OCI-LY1 (cell line): ENCODE measurements at regions not wholly inside any gene's neighbourhood (a gene's known extent, or its start where the extent isn't known, plus 50 kb on each side); places are given as distances from the start of the nearest gene placed in this dataset.

Source experiments
- H2AFZ ChIP-seq: fragments of 200-600 bp; sonication (generic), shearing (Covaris generic); 2 replicates; pipeline ENCODE4 v1.6.0; 2014; ENCODE audit warnings: antibody characterized with exemption, mild to moderate bottlenecking, low read length
- H3F3A ChIP-seq: fragments of 200-600 bp; sonication (generic), shearing (Covaris generic); 2 replicates; pipeline ENCODE4 v1.6.0; 2014; ENCODE audit warnings: mild to moderate bottlenecking, antibody characterized with exemption, low read length, moderate library complexity; ENCODE audit not compliant: insufficient read depth
- H3K27ac ChIP-seq: fragments of 200-600 bp; sonication (generic); 2 replicates; pipeline ENCODE4 v1.5.1; 2014; ENCODE audit warnings: low read length, mixed run types, mild to moderate bottlenecking, low read depth; ENCODE audit not compliant: poor library complexity, severe bottlenecking
- H3K27me3 ChIP-seq: fragments of 200-600 bp; sonication (generic); 2 replicates; pipeline ENCODE4 v1.6.0; 2014; ENCODE audit warnings: antibody characterized with exemption, mild to moderate bottlenecking, low read length, moderate library complexity; ENCODE audit not compliant: insufficient read depth
- H3K36me3 ChIP-seq: fragments of 200-600 bp; sonication (generic); 2 replicates; pipeline ENCODE4 v1.6.1; 2014; ENCODE audit warnings: mild to moderate bottlenecking, antibody characterized with exemption, low read length, moderate library complexity, mixed read lengths; ENCODE audit not compliant: insufficient read depth
- H3K4me1 ChIP-seq: fragments of 200-600 bp; sonication (generic); 2 replicates; pipeline ENCODE4 v1.5.1; 2014; ENCODE audit warnings: mild to moderate bottlenecking, low read length, moderate library complexity; ENCODE audit not compliant: insufficient read depth, severe bottlenecking
- H3K4me2 ChIP-seq: fragments of 200-600 bp; sonication (generic), shearing (Covaris generic); 2 replicates; pipeline ENCODE4 v1.6.1; 2014; ENCODE audit warnings: low read length
- H3K4me3 ChIP-seq: fragments of 200-600 bp; sonication (generic); 2 replicates; pipeline ENCODE4 v1.5.1; 2014; ENCODE audit warnings: low read length, low read depth, mild to moderate bottlenecking, mixed read lengths; ENCODE audit not compliant: poor library complexity, severe bottlenecking
- H3K79me2 ChIP-seq: fragments of 200-600 bp; shearing (Covaris generic); 2 replicates; pipeline ENCODE4 v1.6.1; 2016; ENCODE audit warnings: mixed run types, low read length, mixed read lengths; ENCODE audit not compliant: insufficient read depth
- H3K9ac ChIP-seq: fragments of 200-600 bp; sonication (generic), shearing (Covaris generic); 2 replicates; pipeline ENCODE4 v1.6.1; 2014; ENCODE audit warnings: mild to moderate bottlenecking, low read length, mixed read lengths
- H3K9me2 ChIP-seq: fragments of 200-600 bp; sonication (generic), shearing (Covaris generic); 2 replicates; pipeline ENCODE4 v1.6.1; 2014; ENCODE audit warnings: low read depth, mild to moderate bottlenecking, low read length, mixed read lengths
- H3K9me3 ChIP-seq: fragments of 200-600 bp; shearing (Covaris generic); 2 replicates; pipeline ENCODE4 v1.6.1; 2014; ENCODE audit warnings: low read length, mixed read lengths
- H4K20me1 ChIP-seq: fragments of 200-600 bp; sonication (generic), shearing (Covaris generic); 2 replicates; pipeline ENCODE4 v1.6.0; 2016; ENCODE audit warnings: mild to moderate bottlenecking, low read length; ENCODE audit not compliant: insufficient read depth
- CTCF ChIP-seq: fragments of 200-600 bp; sonication (generic), shearing (Covaris generic); IDR thresholded peaks from 2 replicates; pipeline ENCODE4 v1.5.1; 2017; ENCODE audit warnings: mild to moderate bottlenecking, antibody characterized with exemption, low read length, moderate library complexity, mixed read lengths
- EZH2 ChIP-seq: fragments of 200-600 bp; sonication (generic), shearing (Covaris generic); IDR thresholded peaks from 2 replicates; pipeline ENCODE4 v1.8.0; 2017; ENCODE audit warnings: borderline replicate concordance, mixed run types, mild to moderate bottlenecking, antibody characterized with exemption, low read length, moderate library complexity, mixed read lengths

- H3K9me2 ChIP-seq, result no peaks in the 10 kb centered on the region
- H3K79me2 ChIP-seq, result no peaks in the 10 kb centered on the region
- H3K9me3 ChIP-seq, result no peaks in the 10 kb centered on the region
- H3K4me3 ChIP-seq, result no peak overlapping the region
- no peaks in the 10 kb centered on the region for H3K36me3 ChIP-seq
- H3K4me1 ChIP-seq, result no peaks in the 10 kb centered on the region
- H3F3A ChIP-seq, result no peaks in the 10 kb centered on the region
- no peak overlapping the region for H2AFZ ChIP-seq
- TF ChIP-seq EZH2 (no peak), CTCF (no peak)
- H3K27ac ChIP-seq, result no peak overlapping the region
- H4K20me1 ChIP-seq, result no peaks in the 10 kb centered on the region
- H3K4me2 ChIP-seq, result no peak overlapping the region
- no peak overlapping the region for H3K9ac ChIP-seq
- H3K27me3 ChIP-seq, result no peaks in the 10 kb centered on the region
These were observed 385.2 kb upstream of the DUSP10 start for GRCh38 chr1:222127096-222127495.

GRCh38 chr1:222126052-222126451, 384.2 kb upstream of the DUSP10 start:
- H2AFZ ChIP-seq, result no peak overlapping the region
- H3K9me2 ChIP-seq, result no peaks in the 10 kb centered on the region
- H3K4me1 ChIP-seq, result no peaks in the 10 kb centered on the region
- no peaks in the 10 kb centered on the region for H3F3A ChIP-seq
- no peak overlapping the region for H3K4me2 ChIP-seq
- no peaks in the 10 kb centered on the region for H3K79me2 ChIP-seq
- no peaks in the 10 kb centered on the region for H3K9me3 ChIP-seq
- no peak overlapping the region for H3K27ac ChIP-seq
- H3K36me3 ChIP-seq, result no peaks in the 10 kb centered on the region
- H3K27me3 ChIP-seq, result no peaks in the 10 kb centered on the region
- no peaks in the 10 kb centered on the region for H4K20me1 ChIP-seq
- H3K9ac ChIP-seq, result no peak overlapping the region
- TF ChIP-seq EZH2 (no peak), CTCF (no peak)
- H3K4me3 ChIP-seq, result no peak overlapping the region

- no peak overlapping the region for H3K9ac ChIP-seq
- no peak overlapping the region for H3K4me3 ChIP-seq
- TF ChIP-seq CTCF, result no peak
- no peak for TF ChIP-seq EZH2
- no peaks in the 10 kb centered on the region for H3K27me3 ChIP-seq
- no peaks in the 10 kb centered on the region for H4K20me1 ChIP-seq
- H3K4me1 ChIP-seq, result no peaks in the 10 kb centered on the region
- H3K9me2 ChIP-seq, result no peaks in the 10 kb centered on the region
- H3K4me2 ChIP-seq, result no peak overlapping the region
- no peak overlapping the region for H2AFZ ChIP-seq
- no peak overlapping the region for H3K27ac ChIP-seq
- no peaks in the 10 kb centered on the region for H3K9me3 ChIP-seq
- H3K36me3 ChIP-seq, result no peaks in the 10 kb centered on the region
- H3F3A ChIP-seq, result no peaks in the 10 kb centered on the region
- no peaks in the 10 kb centered on the region for H3K79me2 ChIP-seq
These were observed 382.7 kb upstream of the DUSP10 start for GRCh38 chr1:222124602-222125001.
